Skeletal muscle cell (primary cell): ENCODE measurements at regions not wholly inside any gene's neighbourhood (a gene's known extent, or its start where the extent isn't known, plus 50 kb on each side); places are given as distances from the start of the nearest gene placed in this dataset.

Source experiments
- DNase-seq: peaks from one replicate; pipeline ENCODE4 v3.0.0-alpha.2; 2010; ENCODE audit warnings: low read depth
- H3K4me3 ChIP-seq: 2 replicates; pipeline ENCODE4 v1.5.1; 2011; ENCODE audit warnings: low read depth, mild to moderate bottlenecking, control low read depth, low read length, moderate library complexity

DNA sequence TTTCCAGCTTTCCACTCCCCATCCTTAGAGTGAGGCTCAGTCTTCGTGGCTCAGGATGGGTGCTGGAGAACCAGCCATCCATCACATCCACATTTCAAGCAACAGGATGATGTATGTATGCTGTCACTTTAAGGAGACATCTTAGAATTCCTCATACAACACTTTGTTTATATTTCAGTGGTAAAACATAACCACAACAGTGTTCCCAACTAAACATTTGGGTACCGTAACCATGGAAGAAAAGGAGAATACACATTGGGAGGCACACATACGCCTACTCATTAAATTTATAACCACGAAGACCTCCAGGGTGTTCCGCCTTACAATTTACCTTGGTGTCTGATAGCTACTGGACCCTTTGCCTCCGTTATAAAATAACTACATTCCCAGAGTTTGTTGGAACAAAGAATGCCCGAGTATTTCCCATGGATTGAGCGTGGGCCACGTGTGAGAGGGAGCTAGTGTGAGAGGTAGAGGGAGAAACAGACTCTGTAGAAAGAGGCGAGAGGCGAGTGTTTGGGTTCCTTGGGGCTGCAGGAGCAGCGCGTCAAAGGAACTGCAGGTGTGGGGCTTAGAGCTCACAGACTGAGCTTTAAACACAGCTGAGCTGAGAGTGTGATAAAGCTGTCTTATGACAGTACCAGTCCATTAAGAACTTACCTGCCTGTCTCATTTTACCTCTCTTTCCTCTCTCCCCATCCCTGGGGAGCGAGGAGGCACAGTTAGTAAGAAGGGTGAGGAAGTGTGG lies 111.5 kb upstream of the USP24 start:
- no peak overlapping the region for H3K4me3 ChIP-seq
- no peak for DNase-seq

DNA sequence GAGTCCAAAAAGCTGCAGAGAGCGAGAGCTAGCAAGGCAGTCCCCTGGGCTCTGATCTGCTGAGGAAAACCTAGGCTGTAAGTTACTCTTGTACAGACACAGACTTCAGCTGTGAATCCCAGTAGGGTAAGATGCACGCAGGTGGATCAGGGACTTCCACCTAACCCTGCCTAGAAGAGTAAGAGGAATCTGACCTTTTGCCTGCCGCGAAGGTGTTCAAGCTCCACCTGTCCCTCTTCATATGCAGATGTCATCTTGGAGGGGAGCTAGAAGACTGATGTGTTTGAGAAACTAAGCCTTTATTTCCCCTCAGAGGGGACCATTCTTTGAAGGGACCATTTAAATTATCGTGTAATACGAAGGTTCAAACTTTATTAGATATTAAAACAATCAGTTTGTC lies 108.6 kb upstream of the USP24 start:
- H3K4me3 ChIP-seq: no peak overlapping the region
- DNase-seq: no peak

- no peak for DNase-seq
- H3K4me3 ChIP-seq: no peak overlapping the region
Measured at GRCh38 chr1:55322842-55323241, 107.7 kb upstream of the USP24 start.

DNA sequence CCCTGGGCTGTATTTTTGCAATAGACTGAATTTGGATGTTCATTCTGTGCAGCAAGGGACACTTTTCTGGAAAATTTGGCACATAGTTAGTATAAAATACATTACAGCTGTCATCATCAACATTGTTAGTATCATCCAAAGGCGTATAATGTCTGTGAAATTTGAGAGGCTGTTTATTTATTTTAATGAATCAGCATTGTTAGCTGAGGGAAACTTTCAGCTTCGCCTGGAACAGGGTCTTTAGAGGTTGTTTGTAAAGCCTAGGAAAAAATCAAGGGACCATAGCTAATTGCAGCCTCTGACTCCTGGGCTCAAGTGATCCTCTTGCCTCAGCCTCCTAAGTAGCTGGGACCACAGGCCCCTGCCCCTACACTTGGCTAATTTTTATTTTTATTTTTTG lies 106.8 kb upstream of the USP24 start:
- peak; percentile 51 for DNase-seq

DNA sequence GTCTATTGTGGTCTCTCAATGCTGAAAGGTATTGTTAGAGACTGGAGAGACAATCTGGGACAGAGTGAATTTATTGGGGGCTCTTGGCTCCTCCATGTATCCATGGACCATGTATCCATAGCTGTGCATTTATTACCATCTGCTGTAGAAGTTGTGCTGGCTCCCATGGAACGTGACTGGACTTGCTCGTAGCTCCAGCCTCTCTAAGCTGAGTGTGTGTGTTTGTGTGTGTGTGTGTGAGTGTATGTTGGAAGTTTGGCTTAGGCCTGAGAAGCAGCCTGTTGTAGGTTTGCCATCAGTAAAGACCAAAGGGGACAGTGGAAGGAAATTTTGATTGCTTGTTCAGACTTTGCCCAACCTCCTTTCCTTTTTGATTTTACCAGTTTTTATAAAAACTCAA lies 105.7 kb upstream of the USP24 start:
- no peak overlapping the region for H3K4me3 ChIP-seq
- DNase-seq: no peak

More for the DNA sequence above, 106.8 kb upstream of the USP24 start:
- no peak overlapping the region for H3K4me3 ChIP-seq

GRCh38 chr1:55318116-55318817 lies 103.1 kb upstream of the USP24 start:
- no peak for DNase-seq
- no peak overlapping the region for H3K4me3 ChIP-seq

- no peak overlapping the region for H3K4me3 ChIP-seq
- DNase-seq: no peak
Measured at GRCh38 chr1:55317673-55318072, 102.5 kb upstream of the USP24 start.

- no peak overlapping the region for H3K4me3 ChIP-seq
- no peak for DNase-seq
Measured at GRCh38 chr1:55316947-55317662, 101.9 kb upstream of the USP24 start.

- H3K4me3 ChIP-seq: no peak overlapping the region
- DNase-seq: no peak
Measured at GRCh38 chr1:55316502-55316901, 101.3 kb upstream of the USP24 start.

GRCh38 chr1:55315552-55315951 lies 100.4 kb upstream of the USP24 start:
- no peak for DNase-seq
- H3K4me3 ChIP-seq: no peak overlapping the region

DNA sequence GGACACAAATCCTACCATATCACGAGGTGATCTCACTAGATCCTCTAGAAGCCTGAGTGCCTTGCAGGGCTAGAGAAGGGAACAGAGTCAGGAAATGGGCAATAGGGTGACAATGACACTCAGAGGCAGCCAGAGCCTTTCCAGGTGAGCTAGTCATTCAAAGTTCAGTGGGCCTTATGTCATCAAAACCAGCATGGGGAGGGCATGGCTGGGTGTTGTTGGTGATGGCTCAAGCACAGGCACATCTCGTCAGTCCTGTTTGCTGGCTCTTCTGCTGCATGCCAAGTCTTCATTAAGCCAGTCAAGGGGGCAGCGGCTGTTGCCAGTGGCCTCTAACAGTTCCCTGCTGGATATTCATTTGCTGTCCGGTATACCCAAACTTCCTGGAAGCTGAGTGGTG lies 99.6 kb upstream of the USP24 start:
- H3K4me3 ChIP-seq: no peak overlapping the region
- DNase-seq: no peak

GRCh38 chr1:55313903-55314302 lies 98.7 kb upstream of the USP24 start:
- H3K4me3 ChIP-seq: no peak overlapping the region
- DNase-seq: no peak

DNA sequence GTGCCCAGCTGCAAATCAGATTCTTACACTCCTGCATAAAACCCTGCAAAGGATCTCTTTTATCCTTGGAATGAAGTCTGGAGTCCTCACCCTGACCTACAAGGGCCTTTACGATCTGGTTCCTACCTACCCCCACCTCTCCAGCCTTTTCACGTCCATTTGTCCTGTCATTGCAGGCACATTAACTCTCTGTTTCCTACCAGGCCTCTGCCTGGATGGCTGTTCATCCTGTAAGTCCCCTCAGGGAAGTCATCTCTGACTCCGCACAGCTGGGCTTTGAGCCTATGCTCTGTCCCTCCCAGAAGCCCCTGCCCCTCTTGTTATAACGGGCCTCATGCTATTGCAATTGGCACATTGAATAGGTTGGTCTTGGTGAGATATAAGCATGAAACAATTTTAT lies 96.8 kb upstream of the USP24 start:
- no peak overlapping the region for H3K4me3 ChIP-seq
- DNase-seq: no peak

DNA sequence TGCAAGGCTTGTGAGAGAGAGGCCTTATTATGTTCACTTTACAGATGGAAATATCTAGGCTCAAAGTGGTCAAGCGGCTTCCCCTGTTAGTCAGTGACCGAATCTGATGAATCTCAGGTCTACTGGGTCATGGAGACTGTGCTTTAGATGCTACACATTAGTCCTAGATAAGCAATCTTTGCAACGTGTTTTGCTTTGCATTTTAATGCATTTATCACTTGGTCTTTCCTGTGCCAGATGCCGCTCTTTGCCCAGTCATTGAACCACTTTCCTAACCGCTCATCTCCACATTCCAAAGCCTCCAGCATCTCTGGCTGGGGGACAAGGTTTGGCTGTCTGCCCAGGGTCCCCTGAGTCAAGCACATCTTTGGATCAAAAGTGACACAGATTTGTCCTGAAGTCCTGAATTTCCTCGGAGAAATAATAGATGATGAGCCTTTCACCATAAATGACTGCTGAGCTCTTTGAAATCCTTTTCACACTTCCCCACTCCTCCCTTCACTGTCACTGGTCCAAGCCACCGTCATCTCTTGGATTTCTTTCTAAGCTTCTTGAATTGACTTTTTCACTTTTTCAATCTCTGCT lies 96.0 kb upstream of the USP24 start:
- no peak for DNase-seq

GRCh38 chr1:55310505-55310971 lies 95.4 kb upstream of the USP24 start:
- peak; percentile 97 for DNase-seq
- no peak overlapping the region for H3K4me3 ChIP-seq

More for the DNA sequence above, 96.0 kb upstream of the USP24 start:
- H3K4me3 ChIP-seq: no peak overlapping the region

DNA sequence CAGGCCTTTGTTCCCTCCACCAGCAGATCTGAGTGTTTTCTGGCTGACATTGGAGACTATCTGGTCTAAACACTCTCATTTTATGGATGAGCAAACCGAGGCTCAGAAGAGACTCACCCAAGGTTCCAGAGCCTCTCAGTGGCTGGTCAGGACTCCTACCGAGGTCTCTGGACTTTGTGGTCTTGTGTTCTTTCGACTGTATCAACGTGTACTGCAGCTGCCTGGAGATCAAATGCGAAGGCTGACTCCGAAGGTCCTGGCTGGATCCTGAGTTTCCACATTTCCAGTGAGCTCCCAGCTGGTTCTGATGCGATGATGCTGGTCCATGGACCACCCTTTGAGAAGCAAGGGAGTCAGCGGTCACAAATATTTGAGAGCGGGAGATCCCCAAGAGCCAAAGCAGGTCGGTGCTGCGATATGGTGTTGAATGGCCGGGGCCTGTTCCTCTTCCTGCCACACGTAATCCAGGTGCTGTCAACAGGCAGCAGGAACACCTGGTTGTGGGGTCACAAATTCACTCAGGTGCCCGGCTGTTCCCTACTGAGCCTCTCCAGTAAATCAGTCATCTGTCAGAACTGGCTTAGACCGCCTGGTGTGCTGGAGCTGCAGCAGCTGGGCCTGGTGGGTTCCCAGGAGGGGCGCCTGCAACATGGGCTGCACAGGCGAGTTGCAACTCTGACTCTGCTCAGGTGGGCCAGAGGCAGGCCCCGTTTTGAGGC lies 94.8 kb upstream of the USP24 start:
- DNase-seq: no peak
- no peak overlapping the region for H3K4me3 ChIP-seq

DNA sequence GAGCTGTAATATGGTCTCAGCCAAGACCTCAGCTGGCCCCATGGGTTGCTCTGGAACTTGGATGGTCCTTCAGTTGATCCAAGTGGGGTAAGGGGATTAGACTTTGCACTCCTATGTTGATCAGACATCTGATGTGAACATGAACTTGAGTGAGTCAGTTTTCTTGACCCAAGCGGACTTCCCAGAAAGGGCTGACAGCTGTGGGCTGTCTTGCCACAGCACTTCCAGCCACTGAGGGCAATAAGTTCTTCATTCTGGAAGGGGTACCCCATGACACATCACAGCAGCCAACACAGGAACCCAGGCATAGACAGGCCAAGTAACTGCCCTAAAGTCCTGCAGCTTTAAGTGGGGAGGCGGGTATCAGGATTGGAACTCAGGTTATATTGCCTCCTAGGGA lies 93.9 kb upstream of the USP24 start:
- peak; percentile 81 for DNase-seq
- no peak overlapping the region for H3K4me3 ChIP-seq

- no peak overlapping the region for H3K4me3 ChIP-seq
- DNase-seq: no peak
Measured at GRCh38 chr1:55305735-55306134, 90.6 kb upstream of the USP24 start.

- H3K4me3 ChIP-seq: no peak overlapping the region
- DNase-seq: no peak
Measured at GRCh38 chr1:55304229-55304740, 89.1 kb upstream of the USP24 start.
